ENCODE measurements at regions not wholly inside any gene's neighbourhood (a gene's known extent, or its start where the extent isn't known, plus 50 kb on each side); places are given as distances from the start of the nearest gene placed in this dataset.

GRCh38 chr6:78768271-78768670, 99.1 kb upstream of the IRAK1BP1 start:
- TF ChIP-seq, protein P1, sequence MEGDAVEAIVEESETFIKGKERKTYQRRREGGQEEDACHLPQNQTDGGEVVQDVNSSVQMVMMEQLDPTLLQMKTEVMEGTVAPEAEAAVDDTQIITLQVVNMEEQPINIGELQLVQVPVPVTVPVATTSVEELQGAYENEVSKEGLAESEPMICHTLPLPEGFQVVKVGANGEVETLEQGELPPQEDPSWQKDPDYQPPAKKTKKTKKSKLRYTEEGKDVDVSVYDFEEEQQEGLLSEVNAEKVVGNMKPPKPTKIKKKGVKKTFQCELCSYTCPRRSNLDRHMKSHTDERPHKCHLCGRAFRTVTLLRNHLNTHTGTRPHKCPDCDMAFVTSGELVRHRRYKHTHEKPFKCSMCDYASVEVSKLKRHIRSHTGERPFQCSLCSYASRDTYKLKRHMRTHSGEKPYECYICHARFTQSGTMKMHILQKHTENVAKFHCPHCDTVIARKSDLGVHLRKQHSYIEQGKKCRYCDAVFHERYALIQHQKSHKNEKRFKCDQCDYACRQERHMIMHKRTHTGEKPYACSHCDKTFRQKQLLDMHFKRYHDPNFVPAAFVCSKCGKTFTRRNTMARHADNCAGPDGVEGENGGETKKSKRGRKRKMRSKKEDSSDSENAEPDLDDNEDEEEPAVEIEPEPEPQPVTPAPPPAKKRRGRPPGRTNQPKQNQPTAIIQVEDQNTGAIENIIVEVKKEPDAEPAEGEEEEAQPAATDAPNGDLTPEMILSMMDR (IDR thresholded peaks at IDR 0.05): no peak
- no peak for TF ChIP-seq POLR2A (IDR thresholded peaks at IDR 0.05)

Measured in adrenal gland (tissue), 5 donors.